NCI-H748 treated with DMSO at 0.1 percent for 48 hours (cell line): ENCODE measurements at regions not wholly inside any gene's neighbourhood (a gene's known extent, or its start where the extent isn't known, plus 50 kb on each side); places are given as distances from the start of the nearest gene placed in this dataset.
"Not testable (repeated sequence)": the region's sequence is repeated elsewhere in the genome, so short reads cannot be mapped to it uniquely, and the experiment has no call there.

Experiments used
- DNase-seq: peaks from one replicate; lab custom pipeline; 2025; lab: John Stamatoyannopoulos, UW

DNA sequence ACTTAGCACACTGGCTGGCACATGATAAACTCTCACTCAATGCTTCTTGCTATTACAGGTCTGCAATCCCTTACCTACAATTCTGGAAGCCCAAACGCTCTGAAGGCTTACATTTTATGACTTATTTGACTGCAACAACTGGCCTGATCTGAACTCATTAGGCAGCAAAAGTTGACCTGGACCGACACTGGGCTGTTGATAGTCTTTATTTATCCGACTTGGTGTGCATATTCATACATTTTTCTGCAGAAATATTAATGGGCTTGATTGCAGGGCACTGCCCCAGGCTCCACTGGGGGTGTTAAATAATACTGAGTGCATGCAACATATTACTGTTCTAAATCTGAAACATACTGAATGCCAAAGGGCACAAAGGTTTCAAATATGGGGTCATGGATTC is 1076.7 kb downstream of the BCL11B start:
- no peak for DNase-seq

DNA sequence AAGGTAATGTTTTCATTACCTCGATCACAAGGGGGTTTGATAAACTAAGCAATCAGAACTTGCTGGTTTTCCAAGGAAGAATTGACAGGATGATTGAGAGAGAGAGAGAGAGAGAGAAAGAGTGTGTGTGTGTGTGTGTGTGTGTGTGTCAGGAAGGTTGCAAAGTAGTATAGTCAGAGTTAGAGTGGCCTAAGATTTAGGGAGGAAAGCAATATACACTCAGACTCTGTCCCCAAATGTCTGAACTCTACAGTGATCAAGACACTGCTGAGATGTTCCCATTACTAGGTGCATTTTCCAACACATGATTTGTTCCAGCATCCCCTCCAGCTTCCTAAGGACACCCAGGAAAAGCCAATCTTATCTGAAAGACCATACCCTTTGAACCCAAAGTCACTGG is 1074.1 kb downstream of the BCL11B start:
- DNase-seq, result no peak

DNA sequence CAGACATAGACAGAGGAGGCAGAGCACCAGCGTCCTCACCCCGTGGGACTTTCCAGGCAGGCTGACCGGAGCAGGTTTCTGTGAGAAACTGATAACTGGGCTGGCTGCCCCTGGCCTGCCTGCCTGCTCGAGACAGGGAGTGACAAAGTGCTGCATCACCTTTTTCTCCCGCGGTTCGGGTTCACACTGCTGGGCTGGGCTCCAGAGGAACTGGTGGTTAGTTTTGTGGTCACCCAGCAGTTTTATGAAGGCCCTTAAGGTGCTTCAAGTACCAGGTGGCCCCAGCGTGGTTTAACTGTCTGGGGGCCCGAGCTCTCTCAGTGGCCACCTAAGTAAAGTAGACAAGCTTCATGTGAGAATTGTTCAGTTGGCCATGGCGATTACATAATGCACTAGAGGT is 1073.6 kb downstream of the BCL11B start:
- DNase-seq, result no peak

DNA sequence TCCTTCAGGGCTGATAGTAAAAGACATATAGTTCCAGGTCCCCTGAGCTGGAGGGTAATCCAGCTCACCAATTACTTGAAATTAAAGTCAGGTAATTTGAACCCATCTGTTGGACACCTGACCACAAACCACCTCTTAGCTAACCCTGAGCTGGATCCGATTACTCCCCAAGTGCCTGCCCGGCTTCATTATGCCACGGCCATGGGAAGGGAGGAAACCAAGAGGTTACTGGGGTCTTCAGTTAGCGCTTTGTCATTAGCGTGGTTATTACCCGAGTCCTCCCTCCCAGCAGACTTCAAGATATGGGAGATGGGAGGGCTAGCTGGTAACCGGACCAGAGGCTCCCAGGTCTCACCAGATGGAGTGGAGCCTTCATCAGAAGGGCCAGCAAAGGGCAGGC is 1071.4 kb downstream of the BCL11B start:
- DNase-seq, result no peak

DNA sequence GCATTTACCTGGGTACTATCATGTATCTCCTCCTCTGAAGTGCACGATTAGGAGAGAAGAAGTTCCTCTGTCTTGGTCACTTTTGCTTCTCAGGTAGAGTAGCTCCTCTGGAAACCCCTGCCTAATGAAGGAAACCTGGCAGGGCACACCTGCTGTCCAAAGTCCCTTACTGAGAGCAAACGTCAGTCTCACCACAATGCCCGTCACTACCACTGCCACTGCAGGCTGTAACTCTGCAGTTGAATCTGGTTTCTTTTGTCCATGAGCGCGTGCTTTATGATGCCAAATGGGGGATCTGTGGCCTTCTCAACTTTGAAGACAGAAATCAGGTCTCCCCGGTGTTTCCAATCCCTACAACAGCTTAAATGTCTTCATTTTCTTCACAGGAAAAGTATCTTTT is 1068.6 kb downstream of the BCL11B start:
- DNase-seq, result no peak

DNA sequence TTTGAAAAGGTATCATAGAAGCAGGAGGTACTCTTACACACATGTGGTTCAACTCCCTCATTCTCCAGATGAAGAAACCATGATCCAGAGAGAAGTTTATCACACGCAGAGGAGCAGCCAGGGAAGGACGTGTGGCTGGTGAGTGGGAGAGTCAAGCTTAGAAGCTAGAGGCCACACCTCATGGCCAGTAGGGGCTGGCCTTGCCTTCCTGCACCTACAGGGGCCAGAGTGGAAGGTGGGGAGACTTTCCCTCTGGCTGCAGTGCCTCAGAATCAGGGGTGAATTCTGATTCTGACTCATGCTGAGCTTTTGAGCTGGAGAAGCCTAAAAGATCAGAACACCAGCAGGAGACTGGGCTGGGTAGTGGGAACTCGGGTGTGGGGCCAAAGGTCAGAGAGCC is 1067.9 kb downstream of the BCL11B start:
- DNase-seq, result no peak

DNA sequence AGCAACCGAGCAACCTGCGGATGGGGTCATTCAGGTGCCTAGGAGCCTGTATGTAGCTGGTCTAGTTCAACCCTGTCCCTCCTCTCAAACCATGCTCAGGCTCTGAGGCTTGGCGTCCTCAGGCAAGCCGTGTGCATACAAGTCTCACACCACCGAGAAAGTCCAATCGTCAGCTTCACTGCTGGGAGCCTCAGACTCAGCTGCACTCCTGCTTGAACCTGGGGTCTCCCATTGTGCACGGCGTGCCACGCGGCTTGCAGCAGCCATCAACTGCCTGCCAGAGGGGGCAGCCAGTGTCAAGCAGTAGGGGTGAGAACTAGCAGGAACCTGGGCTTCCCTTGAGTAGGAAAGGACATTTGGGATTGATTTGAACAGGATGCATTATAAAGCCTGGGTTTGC is 1064.6 kb downstream of the BCL11B start:
- DNase-seq, result no peak

DNA sequence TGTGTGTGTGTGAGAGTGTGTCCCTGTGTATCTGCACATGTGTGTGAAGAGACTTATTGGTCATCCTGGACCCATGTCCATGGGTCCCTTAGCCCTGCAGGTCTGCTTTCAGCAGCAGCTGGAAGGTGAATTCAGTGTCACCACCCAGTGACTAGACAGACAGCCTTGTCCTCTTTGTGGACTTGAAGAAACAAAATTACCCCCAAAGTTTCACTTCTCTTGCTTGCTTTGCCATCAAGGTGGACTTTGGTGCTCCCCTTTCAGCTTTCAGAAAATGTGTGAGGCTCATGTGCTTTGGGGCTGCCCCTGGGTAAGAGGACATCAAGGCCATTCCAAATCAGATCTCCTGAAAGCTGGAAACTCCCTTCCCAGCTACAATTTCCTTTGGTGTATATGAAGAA is 1063.8 kb downstream of the BCL11B start:
- no peak for DNase-seq

DNA sequence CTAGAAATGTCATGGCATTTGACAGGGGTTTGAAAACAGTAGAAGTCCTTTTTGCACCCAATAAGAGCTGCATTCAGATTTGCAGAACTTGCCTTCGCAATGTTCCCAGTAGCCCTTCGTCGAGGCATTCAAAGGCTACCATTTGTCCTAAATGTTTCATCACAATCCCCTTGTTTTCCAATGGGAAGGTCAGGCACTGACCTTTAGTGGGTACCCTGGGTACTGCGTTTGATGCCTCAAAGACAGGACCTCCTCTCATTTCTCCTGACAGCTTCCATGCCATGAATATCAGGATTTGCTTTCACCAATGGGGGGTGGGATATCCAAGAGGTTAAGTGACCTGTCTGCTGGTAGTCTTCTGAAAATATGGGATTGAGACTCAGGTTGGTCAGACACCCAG is 1063.1 kb downstream of the BCL11B start:
- no peak for DNase-seq

DNA sequence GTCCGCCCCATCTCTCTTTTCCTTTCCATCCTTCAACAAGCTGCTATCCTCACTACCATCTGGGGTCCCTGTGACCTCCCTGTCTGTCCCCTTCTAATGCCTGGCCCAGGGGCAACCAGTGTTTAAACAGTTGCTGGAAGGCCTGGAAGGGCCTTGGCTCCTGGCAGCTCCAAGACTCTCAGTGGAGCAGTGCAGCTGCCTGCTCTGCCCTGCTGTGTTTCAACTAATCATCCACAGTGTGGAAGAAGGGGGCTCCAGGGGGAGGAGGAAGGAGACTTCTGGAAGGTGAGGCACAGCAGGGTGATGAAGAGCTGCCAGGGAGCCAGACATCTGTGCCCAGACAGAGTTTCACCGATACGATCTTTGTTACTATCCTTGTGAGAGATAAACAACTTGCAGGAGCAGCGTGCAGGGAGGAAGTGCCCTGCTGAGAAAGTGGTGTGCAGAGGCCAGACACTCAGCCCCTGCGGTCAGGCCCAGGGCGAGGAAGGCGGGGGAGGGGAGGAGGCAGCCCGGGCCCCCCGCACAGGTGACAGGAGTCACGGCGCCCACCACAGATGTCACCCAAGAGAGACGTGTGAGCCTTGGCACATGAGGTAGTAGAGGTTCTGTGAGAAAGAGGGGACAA is 1061.8 kb downstream of the BCL11B start:
- no peak for DNase-seq

DNA sequence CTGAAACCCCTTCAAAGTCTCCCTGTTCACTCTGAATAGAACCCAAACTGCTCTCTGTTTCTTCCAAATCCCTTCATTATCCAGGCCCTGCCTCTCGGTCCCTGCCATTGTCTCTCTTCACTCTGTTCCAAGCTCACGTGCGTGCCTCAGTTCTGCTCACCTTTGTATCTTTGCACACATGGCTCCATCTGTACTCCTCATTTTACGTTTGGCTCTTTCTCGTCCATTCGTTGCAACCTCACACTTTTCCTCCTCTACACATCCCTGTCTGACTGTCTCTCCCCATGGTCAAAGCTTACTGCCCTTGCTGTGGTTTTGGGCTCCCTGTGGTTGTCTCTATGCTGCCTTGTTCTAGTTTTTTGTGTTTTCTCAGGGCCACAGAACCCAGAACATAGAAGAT is 1054.5 kb downstream of the BCL11B start:
- DNase-seq, result no peak

DNA sequence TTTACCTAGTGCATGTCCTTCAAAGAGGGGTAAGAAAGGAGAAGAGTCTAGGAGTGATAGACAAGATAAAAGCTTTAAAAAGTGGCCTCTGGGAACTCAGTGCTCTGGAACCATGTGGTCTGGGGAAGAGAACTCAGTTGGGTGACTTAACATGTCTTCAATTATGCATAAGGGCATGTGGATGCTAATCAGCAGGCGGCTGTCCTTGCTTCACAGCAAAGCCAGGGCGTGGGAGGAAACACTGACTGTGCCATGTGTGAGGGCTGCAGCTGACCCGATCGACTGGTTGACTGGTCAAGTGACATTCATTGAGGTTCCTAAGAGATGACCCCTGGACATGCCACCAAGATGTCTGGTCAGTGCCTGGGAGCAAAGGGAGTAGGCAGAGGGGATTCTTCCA is 1053.8 kb downstream of the BCL11B start:
- no peak for DNase-seq

DNA sequence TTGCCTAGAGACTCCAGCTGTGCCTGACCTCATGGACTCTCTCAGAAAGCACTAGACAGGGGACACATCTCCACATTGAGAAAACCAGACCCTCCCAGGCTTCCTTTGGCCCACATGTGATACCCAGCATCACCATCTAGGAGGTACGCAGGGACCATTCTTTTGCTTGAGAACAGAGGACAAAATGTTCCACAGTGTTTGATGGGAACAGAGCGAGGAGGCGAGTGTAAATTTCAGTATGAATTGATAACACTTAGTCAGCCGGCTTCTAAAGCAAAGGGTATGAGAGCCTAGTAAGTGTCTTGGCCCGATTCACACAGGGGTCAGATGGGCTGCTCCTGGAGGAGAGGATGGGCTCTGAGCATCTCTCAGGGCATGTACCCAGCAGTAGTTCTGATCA is 1052.4 kb downstream of the BCL11B start:
- no peak for DNase-seq

DNA sequence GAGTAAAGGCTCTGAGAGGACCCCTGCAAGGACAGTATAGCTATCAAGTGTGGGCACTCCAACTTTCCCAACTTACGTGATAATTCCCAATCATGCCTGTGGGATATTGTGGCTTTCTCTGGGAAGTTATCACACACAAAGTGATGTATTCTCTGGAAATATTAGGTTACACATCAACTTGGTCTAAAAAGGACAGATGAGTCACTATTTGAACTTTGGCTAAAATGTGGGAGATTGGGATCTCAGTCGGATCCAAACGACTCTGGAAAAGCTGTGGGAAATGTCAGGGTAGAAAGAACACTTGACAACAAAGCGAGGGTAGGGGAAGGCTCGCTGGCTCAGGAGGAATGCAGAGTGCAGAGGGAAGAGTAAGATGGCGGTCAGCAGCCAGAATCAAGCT is 1048.9 kb downstream of the BCL11B start:
- DNase-seq, result no peak

DNA sequence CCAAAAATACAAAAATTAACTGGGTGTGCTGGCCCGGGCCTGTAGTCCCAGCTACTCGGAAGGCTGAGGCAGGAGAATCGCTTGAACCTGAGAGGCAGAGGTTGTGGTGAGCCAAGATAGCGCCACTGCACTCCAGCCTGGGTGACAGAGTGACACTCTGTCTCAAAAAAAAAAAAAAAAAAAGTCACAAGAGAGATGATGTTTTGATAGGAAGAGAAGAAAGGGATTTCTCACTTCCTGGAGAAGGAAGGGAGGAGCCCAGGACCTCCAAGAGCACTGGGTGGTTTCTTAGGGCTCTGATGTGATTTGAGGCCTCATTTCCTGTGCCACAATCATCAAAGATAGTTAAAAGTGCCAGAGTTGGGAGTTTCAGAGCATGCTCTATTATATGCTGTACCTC is 1048.3 kb downstream of the BCL11B start:
- not testable (repeated sequence) for DNase-seq

DNA sequence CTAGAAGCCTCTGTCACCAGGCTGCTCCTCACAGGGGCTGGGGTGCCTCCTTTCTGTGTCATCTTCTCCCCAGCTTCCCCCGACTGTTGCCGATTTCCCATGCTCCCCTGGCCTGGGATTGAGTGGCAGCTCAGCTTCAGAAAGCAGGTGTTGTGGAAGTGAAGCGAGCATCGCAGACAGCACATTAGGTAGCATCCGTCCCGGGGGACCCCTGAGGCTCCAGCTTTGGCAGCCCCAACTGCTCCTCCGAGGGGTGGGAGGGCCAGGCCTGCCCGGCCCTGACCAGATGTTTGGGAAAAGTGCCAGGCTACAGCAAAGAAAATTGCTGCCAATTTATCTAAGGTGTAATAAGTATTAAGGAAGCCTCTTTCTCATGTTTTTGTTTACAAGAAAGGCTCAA is 1045.6 kb downstream of the BCL11B start:
- no peak for DNase-seq

DNA sequence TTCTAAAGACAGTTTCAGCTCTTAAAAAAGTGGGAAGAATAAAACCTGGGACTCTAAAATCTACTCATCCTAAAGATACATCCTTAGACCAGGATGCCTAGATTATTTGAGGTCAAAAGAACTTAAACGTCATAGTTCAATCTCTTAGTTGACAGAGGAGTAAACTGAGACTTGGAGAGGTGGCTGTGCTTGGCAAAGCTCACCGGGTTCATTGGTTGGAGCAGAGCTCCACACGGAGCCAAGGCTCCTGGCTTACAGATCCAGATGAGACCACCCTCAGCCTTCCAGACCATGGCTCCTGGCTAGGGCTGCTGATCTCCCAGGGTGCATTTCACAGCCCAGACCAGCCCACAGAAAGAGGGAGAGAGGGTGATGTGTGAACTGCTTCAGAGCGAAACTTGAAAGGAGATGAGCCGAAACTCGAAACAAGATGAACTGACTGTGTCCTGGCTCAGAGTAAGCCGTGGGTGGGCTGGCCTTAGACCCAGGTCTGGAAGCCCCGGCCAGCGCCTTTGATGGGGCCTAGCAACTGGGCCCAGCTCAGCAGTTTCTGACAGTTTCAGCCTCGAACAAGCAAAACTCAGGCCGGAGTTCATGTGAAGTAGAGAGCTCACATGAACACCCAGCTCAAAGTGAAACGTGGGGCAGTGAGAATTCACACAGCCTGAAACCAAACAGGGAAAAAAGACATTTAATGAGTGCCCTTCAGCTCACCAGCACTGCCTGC is 1044.8 kb downstream of the BCL11B start:
- DNase-seq, result no peak

DNA sequence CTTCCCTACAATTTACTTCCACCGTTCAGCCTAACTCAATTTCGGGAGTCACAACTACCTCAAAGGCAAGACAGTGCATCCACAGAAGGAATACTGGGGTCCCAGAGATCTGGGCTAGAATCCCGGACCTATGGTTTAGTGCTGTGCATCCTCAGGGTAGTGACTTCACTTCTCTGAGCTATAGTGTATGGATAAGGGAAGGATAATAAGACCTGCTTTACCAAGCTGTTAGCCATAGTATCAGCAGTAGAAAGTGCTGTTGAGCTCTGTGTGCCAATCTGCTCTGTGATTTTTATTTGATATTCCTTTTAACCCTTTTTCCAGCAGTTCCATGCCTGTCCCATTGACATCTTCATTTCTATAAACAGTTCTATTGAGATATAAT is 1044.3 kb downstream of the BCL11B start:
- DNase-seq, result no peak

DNA sequence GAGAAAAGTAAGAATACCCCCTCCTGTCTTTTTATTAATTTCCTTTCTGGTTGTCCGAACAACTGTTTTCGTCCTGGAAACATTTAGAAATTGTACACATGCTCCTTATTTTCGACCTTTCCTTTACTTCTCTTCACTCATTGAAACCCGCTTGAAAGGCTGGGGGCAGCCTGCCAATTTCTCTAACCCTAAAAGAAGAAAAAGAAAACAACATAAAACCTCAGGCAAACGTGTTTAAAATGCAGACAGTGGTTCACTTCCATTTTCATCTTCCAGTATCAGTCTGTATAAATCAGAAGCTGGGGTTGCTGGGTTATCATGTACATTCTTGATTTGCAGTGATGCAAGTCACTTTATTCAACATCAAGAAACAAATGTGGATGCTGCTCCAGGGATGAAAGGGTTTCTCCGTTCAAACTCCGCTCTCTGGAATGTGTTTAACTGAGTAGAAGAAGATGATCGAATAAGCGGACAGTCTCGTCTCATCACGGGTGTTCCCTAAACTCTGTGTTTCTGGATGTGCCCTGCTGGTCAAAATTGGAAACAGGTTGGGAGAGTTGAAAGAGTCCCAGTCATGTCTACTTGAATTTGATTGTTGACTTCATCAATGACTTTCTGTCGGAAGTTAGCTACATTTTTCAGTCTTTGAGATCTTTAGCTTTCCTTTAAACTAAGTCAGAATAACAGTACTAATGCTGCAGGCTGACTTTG is 1042.2 kb downstream of the BCL11B start:
- no peak for DNase-seq

DNA sequence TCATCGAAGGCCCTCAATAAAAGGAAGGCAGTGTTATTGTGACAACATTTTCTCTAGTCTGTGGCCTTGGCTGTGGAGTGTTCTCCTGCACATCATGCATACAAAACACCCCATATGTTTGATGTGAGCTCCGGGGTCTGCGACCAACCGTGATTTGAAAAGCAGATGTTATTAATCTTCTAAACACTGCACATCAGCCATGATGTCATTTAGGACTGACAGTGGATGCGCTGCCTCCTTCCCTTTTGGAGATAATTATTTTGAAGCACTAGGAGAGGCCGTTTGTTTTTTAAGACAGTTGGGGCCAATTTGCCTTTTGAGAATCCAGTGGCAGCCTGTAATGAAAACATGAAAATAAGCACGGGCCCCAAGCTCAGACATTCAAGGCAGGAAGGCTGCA is 1041.6 kb downstream of the BCL11B start:
- no peak for DNase-seq

DNA sequence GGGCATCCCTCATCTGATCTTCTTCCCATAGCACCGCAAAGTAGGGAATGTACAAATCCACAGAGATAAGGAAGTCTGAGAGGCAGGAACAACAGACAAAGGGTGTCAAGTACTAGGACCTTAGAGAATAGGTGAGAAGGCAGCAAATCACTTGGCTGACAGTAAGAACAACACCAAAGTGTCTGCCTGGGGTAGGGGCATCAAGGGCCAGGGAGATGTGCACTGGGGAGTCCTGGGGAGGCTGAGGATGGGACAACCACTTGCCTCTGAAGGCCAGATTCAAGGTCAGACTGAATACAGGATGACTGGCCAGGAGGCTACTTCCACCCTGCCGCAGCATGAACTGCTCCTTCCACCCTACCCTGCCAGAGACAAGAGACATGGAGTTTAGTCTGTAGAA is 1040.8 kb downstream of the BCL11B start:
- DNase-seq, result no peak

DNA sequence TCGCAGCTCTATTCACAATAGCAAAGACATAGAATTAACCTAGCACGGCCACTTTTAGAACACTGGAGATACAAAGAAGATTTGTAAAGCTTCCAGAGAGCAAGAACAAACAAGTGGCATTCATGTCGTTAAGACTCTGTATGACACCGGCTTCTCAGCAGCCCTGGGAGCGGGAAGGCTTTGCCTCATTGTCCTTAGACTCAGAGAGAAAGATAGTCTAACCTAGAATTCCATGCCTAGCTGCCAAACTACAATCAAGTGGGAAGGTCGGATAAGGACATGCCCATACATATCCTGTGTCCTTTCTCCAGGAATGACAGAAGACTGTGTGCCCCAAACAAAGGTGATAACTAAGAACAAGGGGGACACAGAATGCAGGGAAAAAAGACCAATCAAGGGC is 1038.3 kb downstream of the BCL11B start:
- DNase-seq, result no peak

DNA sequence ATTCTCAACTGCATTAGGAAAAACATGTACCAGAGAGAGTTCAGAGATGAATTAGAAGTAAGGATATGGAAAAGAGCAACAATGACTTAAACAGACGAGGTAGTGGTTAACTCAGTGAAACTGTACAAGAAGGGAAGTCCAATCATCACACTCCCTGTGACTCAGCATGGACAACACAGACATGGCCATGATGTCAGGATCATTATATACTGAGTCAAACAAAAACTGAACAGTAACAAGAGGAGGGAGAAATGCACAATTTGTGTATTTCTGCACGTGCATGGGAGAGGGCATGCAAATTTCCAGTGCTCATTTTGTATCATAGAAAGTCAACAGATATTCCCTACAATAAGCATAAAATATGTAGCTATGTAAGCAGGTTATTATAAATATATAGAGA is 1037.8 kb downstream of the BCL11B start:
- DNase-seq, result no peak

DNA sequence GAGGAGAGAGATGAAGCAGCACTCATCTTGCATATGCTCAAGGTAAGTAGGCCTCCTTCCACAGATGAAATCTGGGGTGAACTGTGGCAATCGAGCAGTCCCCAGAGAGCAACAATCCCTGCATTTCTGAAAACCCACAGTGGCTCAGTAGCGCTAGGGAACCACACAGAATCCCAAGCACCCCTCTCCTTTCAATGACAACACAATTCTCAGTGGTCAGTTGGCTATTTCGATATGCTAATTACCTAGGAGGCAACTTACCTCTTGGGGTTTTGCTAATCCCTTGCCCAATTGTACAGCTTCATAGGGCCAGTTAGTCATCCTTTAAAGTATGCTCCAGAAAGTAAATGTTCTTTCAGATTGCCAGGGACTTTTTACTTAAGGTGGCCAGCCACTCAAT is 1035.7 kb downstream of the BCL11B start:
- no peak for DNase-seq
